Fibroblast of lung (primary cell): ENCODE measurements at regions not wholly inside any gene's neighbourhood (a gene's known extent, or its start where the extent isn't known, plus 50 kb on each side); places are given as distances from the start of the nearest gene placed in this dataset.
A peak's percentile ranks its signal among the peaks of the same experiment; 100 is the strongest.

ENCODE experiments used
- DNase-seq, 2 donors: peaks; one replicate each; pipeline versions ENCODE4 v3.0.0 to v3.0.0-alpha.2; 2010; ENCODE audit warnings: low read depth in 2 of 2
- H2AFZ ChIP-seq: 2 replicates; pipeline ENCODE4 v1.5.1; 2012; ENCODE audit warnings: low read length, control low read depth, inconsistent platforms
- H3K27ac ChIP-seq: 2 replicates; pipeline ENCODE4 v1.5.1; 2011; ENCODE audit warnings: low read length, control low read depth; ENCODE audit not compliant: insufficient read depth
- H3K27me3 ChIP-seq: 2 replicates; pipeline ENCODE4 v1.5.1; 2011; ENCODE audit warnings: mild to moderate bottlenecking, low read length; ENCODE audit not compliant: control insufficient read depth, insufficient read depth
- H3K36me3 ChIP-seq: 2 replicates; pipeline ENCODE4 v1.5.1; 2011; ENCODE audit warnings: low read length; ENCODE audit not compliant: control insufficient read depth, insufficient read depth
- H3K4me1 ChIP-seq: 2 replicates; pipeline ENCODE4 v1.5.1; 2011; ENCODE audit warnings: low read length; ENCODE audit not compliant: control insufficient read depth, insufficient read depth; ENCODE audit errors: extremely low read depth
- H3K4me2 ChIP-seq: 2 replicates; pipeline ENCODE4 v1.5.1; 2011; ENCODE audit warnings: low read length, control low read depth; ENCODE audit not compliant: insufficient read depth; ENCODE audit errors: extremely low read depth
- H3K4me3 ChIP-seq, 4 experiments: fragments of 200-600 bp in 1 of 4; sonication (generic) in 1 of 4; replicated peaks in 1 of 4; 2 replicates each; pipeline ENCODE4 v1.5.1; 2011 to 2016; ENCODE audit warnings: low read length in 4 of 4, low read depth in 3 of 4, mild to moderate bottlenecking in 3 of 4, control low read depth in 2 of 4, inconsistent platforms in 1 of 4, mixed read lengths in 1 of 4; ENCODE audit not compliant: insufficient read depth in 1 of 4; ENCODE audit errors: control extremely low read depth in 1 of 4
- H3K79me2 ChIP-seq: 2 replicates; pipeline ENCODE4 v1.5.1; 2012; ENCODE audit warnings: mild to moderate bottlenecking, low read length, inconsistent platforms; ENCODE audit not compliant: control insufficient read depth, insufficient read depth
- H3K9ac ChIP-seq: 2 replicates; pipeline ENCODE4 v1.5.1; 2011; ENCODE audit warnings: mild to moderate bottlenecking, low read length, control low read depth; ENCODE audit not compliant: insufficient read depth
- H3K9me3 ChIP-seq: 2 replicates; pipeline ENCODE4 v1.5.1; 2012; ENCODE audit warnings: low read depth, low read length; ENCODE audit not compliant: control insufficient read depth, insufficient read depth
- H4K20me1 ChIP-seq: 2 replicates; pipeline ENCODE4 v1.5.1; 2011; ENCODE audit warnings: low read length; ENCODE audit not compliant: control insufficient read depth, insufficient read depth; ENCODE audit errors: extremely low read depth
- EZH2 ChIP-seq: IDR thresholded peaks from 2 replicates; pipeline ENCODE4 v1.5.1; 2012; ENCODE audit warnings: low read length, control low read depth, mild to moderate bottlenecking; ENCODE audit errors: missing control alignments
- TF ChIP-seq, protein P1 (sequence below), 2 donors: IDR thresholded peaks in 1 of 2; conservative IDR thresholded peaks in 1 of 2; 1 replicate in 1 of 2; 2 replicates in 1 of 2; pipeline ENCODE4 v1.5.1; 2011 to 2012; ENCODE audit warnings: low read length in 2 of 2, control low read depth in 1 of 2, inconsistent platforms in 1 of 2, low read depth in 1 of 2, mild to moderate bottlenecking in 1 of 2

DNA sequence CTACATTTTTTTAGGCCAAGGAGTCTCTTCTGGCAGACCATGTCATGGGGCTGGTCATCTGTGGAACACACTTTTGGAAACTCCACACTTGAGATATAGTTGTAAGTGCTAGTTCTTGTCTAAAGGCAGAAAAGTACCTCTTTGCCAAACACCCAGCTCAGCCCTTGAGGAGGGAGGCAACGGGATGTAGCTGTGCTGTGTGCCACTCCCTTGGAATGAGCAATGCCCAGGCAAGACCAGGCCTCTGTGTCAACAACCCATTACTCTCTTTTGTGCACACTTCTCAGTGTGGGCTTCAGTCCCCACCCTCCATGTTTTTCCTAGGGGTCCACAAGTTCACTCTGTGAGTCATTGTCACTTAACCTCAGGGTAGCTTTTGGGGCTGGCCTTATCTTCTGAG is 528.3 kb upstream of the CFAP20DC start:
- no peak overlapping the region for H3K4me3 ChIP-seq
- no peak for DNase-seq
- H3K27me3 ChIP-seq = no peaks in the 10 kb centered on the region
- no peaks in the 10 kb centered on the region for H3K79me2 ChIP-seq
- no peaks in the 10 kb centered on the region for H3K4me1 ChIP-seq
- no peak overlapping the region for H3K9ac ChIP-seq
- no peak overlapping the region for H3K27ac ChIP-seq
- no peaks in the 10 kb centered on the region for H4K20me1 ChIP-seq
- no peak overlapping the region for H3K4me2 ChIP-seq
- TF ChIP-seq, protein P1, sequence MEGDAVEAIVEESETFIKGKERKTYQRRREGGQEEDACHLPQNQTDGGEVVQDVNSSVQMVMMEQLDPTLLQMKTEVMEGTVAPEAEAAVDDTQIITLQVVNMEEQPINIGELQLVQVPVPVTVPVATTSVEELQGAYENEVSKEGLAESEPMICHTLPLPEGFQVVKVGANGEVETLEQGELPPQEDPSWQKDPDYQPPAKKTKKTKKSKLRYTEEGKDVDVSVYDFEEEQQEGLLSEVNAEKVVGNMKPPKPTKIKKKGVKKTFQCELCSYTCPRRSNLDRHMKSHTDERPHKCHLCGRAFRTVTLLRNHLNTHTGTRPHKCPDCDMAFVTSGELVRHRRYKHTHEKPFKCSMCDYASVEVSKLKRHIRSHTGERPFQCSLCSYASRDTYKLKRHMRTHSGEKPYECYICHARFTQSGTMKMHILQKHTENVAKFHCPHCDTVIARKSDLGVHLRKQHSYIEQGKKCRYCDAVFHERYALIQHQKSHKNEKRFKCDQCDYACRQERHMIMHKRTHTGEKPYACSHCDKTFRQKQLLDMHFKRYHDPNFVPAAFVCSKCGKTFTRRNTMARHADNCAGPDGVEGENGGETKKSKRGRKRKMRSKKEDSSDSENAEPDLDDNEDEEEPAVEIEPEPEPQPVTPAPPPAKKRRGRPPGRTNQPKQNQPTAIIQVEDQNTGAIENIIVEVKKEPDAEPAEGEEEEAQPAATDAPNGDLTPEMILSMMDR (conservative IDR thresholded peaks at IDR 0.05 in 1 of 2, IDR thresholded peaks at IDR 0.05 in 1 of 2; ENCODE audit: low read depth in 1 of 2, low read length in 2 of 2) = no peak
- no peak for TF ChIP-seq EZH2
- H3K36me3 ChIP-seq = no peaks in the 10 kb centered on the region
- H2AFZ ChIP-seq = no peak overlapping the region
- no peaks in the 10 kb centered on the region for H3K9me3 ChIP-seq

DNA sequence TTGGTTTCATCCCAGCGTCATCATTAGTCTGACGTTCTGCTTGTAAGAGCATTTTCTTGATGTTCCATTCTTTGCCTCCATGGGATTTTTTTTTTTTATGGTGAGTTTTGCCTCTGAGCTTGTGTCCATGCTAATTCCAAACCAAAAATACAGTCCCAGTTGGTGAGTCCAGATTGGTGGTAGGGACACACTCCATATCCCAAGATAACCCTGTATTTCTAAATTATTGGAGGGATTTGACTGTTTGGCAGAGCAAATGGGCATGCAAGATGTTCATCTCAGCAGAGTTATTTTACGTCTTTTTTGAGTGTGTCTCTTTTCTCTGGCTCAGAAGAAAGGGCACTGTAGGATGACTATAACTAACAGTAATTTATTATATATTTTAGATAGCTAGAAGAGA is 526.8 kb upstream of the CFAP20DC start:
- Histone ChIP-seq H3K4me3 (no peak overlapping the region), H4K20me1 (no peaks in the 10 kb centered on the region), H3K4me2 (no peak overlapping the region), H3K36me3 (no peaks in the 10 kb centered on the region), H2AFZ (no peak overlapping the region), H3K27ac (no peak overlapping the region), H3K9ac (no peak overlapping the region), H3K4me1 (no peaks in the 10 kb centered on the region), H3K9me3 (no peaks in the 10 kb centered on the region), H3K79me2 (no peaks in the 10 kb centered on the region), H3K27me3 (no peaks in the 10 kb centered on the region)
- no peak for DNase-seq
- TF ChIP-seq, protein P1 (conservative IDR thresholded peaks at IDR 0.05 in 1 of 2, IDR thresholded peaks at IDR 0.05 in 1 of 2; ENCODE audit: low read depth in 1 of 2, low read length in 2 of 2) = no peak
- no peak for TF ChIP-seq EZH2

DNA sequence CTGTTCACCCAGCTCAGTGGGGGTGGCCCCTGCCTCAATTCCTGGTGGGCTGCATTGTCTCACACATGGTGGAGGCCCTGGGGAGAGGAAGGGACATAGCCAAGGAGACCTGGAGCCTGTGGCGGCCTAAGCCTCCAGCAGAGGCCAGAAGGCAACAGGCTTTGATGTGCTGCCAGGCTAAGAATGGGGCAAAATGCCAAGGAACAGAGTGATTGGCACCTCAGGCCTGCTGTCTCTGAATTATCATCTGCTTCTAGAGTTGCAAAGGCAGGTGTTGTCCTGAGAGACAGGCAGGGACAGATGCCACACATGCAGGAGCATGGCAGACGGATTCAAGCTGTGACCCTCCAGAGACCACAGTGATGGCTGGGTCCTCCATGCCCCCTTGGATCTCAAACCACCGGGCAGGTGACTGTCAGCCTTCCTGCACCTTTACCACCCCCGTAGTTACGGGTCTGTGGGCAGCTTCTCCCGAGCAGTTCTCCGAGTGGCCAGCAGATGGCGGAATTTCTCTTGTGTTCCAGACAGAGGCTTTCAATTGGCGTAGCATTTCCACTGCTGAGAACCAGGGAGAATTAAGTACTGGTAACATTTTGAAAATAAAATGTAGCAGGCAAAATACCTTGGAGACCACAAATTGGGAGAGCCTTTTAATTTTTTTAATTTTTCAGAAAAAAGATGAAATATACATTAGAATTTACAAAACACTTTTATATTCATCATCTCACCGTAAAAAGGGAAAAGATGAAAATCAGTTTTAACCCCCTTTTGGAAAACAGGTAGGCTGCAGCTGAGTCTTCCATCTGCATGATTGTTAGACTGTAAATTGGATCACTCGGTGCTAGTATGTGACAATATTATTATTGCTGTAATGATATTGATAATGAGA is 525.5 kb upstream of the CFAP20DC start:
- H3K27ac ChIP-seq = no peak overlapping the region
- H3K4me3 ChIP-seq = no peak overlapping the region
- no peaks in the 10 kb centered on the region for H3K4me1 ChIP-seq
- no peak overlapping the region for H3K9ac ChIP-seq
- H3K4me2 ChIP-seq = no peak overlapping the region
- no peaks in the 10 kb centered on the region for H3K36me3 ChIP-seq
- DNase-seq = peak; percentile 59 to 77
- H3K9me3 ChIP-seq = no peaks in the 10 kb centered on the region
- TF ChIP-seq EZH2 = no peak
- TF ChIP-seq, protein P1 (conservative IDR thresholded peaks at IDR 0.05 in 1 of 2, IDR thresholded peaks at IDR 0.05 in 1 of 2; ENCODE audit: low read depth in 1 of 2, low read length in 2 of 2) = peak; percentile 95 to 98
- no peak overlapping the region for H2AFZ ChIP-seq
- H4K20me1 ChIP-seq = no peaks in the 10 kb centered on the region
- no peaks in the 10 kb centered on the region for H3K79me2 ChIP-seq
- no peaks in the 10 kb centered on the region for H3K27me3 ChIP-seq
